ENCODE measurements at regions not wholly inside any gene's neighbourhood (a gene's known extent, or its start where the extent isn't known, plus 50 kb on each side); places are given as distances from the start of the nearest gene placed in this dataset.

DNA sequence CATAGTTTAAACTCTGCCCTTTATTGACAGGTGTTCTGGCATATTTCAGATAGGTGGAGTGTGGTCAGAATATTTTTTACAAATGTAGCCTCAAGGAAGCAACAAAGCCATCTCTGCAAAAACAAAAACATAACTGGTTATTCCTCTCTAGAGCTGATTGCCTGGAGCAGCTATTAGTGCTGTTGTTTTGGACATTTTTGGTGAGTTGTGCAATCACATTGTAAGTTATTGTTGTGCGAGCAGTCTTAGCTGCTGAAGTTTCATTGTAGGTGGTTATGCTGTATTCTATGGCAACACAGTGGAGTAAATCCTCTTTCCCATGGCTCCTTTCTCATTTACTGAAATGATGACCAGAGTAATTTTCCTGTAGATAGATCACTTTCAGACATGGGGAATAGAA is 1413.0 kb downstream of the PCDH7 start:
- Mint-ChIP-seq H3K4me3 (no peak overlapping the region), H3K36me3 (ENCODE audit: low read depth) (no peaks in the 10 kb centered on the region), H3K27me3 (ENCODE audit: insufficient read depth) (no peaks in the 10 kb centered on the region), H3K27ac (no peak overlapping the region), H3K9me3 (peaks cover 20% of the 10 kb centered on the region), H3K4me1 (ENCODE audit: low read depth) (no peaks in the 10 kb centered on the region)
- TF ChIP-seq, protein P1, sequence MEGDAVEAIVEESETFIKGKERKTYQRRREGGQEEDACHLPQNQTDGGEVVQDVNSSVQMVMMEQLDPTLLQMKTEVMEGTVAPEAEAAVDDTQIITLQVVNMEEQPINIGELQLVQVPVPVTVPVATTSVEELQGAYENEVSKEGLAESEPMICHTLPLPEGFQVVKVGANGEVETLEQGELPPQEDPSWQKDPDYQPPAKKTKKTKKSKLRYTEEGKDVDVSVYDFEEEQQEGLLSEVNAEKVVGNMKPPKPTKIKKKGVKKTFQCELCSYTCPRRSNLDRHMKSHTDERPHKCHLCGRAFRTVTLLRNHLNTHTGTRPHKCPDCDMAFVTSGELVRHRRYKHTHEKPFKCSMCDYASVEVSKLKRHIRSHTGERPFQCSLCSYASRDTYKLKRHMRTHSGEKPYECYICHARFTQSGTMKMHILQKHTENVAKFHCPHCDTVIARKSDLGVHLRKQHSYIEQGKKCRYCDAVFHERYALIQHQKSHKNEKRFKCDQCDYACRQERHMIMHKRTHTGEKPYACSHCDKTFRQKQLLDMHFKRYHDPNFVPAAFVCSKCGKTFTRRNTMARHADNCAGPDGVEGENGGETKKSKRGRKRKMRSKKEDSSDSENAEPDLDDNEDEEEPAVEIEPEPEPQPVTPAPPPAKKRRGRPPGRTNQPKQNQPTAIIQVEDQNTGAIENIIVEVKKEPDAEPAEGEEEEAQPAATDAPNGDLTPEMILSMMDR (IDR thresholded peaks at IDR 0.05), result no peak
- DNase-seq, result no peak

DNA sequence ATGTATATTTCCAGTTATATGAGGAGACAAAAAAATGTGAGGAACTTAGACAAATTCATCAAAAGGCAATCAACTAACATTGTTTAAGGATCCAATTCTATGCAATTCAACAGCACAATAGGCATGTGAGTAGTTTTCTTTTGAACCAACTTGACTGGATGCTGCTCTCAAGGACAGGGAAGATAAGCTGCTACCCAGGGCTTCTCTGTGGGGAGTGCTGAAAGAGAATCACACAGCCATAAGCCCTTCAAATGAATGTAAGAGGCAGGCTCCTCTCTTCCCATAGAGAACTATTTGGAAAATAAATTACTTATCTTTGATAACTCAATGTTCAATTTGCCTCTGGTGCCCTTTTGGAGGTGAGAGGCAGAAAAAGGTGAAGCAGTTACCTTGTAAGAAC is 1413.6 kb downstream of the PCDH7 start:
- DNase-seq, result no peak
- TF ChIP-seq, protein P1 (IDR thresholded peaks at IDR 0.05), result no peak
- no peak overlapping the region for H3K27ac Mint-ChIP-seq
- no peaks in the 10 kb centered on the region for H3K27me3 Mint-ChIP-seq (ENCODE audit: insufficient read depth)
- H3K9me3 Mint-ChIP-seq, result peaks cover 22% of the 10 kb centered on the region
- H3K36me3 Mint-ChIP-seq (ENCODE audit: low read depth), result no peaks in the 10 kb centered on the region
- no peaks in the 10 kb centered on the region for H3K4me1 Mint-ChIP-seq (ENCODE audit: low read depth)
- no peak overlapping the region for H3K4me3 Mint-ChIP-seq

DNA sequence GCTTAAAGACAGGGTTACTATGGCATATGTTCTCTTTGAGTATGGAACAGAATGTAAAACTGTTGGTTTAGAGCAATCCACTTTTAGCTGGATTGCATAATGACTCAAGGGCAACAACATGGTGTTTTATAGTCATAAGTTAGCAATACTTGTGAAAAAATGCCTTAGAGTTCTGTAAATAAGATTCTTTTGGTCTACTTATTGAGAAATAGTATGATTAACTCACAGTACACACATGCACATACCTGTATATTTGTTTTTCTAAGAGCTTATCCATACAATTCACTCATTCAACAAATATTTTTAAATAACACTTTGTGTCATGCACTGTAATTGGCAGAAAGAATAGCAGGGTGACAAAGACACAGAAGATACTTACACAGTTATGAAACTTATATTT is 1415.5 kb downstream of the PCDH7 start:
- Mint-ChIP-seq H3K4me3 (no peak overlapping the region), H3K27me3 (ENCODE audit: insufficient read depth) (no peaks in the 10 kb centered on the region), H3K27ac (no peak overlapping the region), H3K4me1 (ENCODE audit: low read depth) (no peaks in the 10 kb centered on the region), H3K36me3 (ENCODE audit: low read depth) (no peaks in the 10 kb centered on the region), H3K9me3 (peaks cover 29% of the 10 kb centered on the region)
- TF ChIP-seq, protein P1 (IDR thresholded peaks at IDR 0.05), result no peak
- DNase-seq, result no peak

DNA sequence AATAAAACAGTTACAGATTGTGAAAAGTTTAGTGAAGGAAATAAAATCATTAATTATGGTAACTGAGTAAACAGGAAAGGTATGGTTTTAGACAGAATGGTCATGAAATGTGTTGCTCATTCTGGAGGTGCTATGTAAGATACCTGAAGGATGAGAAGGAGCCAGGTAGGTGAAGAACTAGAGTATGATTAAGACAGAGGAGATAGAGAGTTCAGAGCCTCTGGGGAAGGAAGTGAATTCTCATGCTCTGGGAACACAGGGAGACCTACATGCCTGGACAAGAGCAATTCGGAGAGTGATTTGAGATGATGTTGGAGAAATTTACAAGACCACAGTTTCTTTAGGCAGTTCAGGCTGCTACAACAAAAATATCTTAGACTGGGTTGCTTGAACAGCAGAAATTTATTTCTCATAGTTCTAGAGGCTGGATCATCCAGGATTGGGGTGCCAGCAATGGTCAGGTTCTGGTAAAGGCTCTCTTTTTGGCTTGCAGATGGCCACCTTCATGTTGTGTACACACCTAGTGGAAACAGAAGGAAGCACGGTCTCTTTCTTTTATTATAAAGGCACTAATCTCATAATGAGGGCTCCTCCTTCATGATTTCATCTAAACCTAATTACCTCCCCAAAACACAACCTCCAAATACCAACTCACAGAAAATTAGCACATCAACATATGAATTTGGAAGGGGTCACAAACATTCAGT is 1416.1 kb downstream of the PCDH7 start:
- no peak overlapping the region for H3K4me3 Mint-ChIP-seq
- no peak overlapping the region for H3K27ac Mint-ChIP-seq
- no peaks in the 10 kb centered on the region for H3K4me1 Mint-ChIP-seq (ENCODE audit: low read depth)
- TF ChIP-seq, protein P1 (IDR thresholded peaks at IDR 0.05), result no peak
- H3K9me3 Mint-ChIP-seq, result peaks cover 26% of the 10 kb centered on the region
- H3K27me3 Mint-ChIP-seq (ENCODE audit: insufficient read depth), result no peaks in the 10 kb centered on the region; the same call in 1 of the 2 replicates
- no peaks in the 10 kb centered on the region for H3K36me3 Mint-ChIP-seq (ENCODE audit: low read depth)
- no peak for DNase-seq

DNA sequence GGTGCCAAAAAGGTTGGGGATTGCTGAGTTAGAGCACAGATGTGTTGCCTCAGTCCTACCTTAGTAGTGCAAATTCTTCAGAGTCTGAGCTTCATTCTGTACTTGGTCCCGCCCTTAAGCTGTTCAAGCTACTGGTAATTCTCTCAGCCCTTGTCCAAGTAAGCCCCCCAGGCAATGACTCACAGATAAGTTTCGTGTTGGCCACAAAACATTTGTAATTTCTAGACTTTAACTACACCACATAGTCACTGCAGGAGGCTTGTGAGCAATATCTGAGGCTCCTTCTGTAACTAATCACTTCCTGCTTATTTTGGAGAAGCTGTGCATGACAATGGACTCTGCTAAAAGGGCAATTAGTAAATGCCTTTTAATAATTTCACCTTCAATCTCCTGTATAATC is 1420.5 kb downstream of the PCDH7 start:
- no peak for DNase-seq
- Mint-ChIP-seq H3K4me1 (ENCODE audit: low read depth) (no peaks in the 10 kb centered on the region), H3K9me3 (peaks cover 43% of the 10 kb centered on the region), H3K4me3 (no peak overlapping the region), H3K27me3 (ENCODE audit: insufficient read depth) (no peaks in the 10 kb centered on the region; the same call in 1 of the 2 replicates), H3K36me3 (ENCODE audit: low read depth) (no peaks in the 10 kb centered on the region), H3K27ac (no peak overlapping the region)
- TF ChIP-seq, protein P1 (IDR thresholded peaks at IDR 0.05), result no peak

Data from HFFc6 (cell line).